ENCODE measurements at regions not wholly inside any gene's neighbourhood (a gene's known extent, or its start where the extent isn't known, plus 50 kb on each side); places are given as distances from the start of the nearest gene placed in this dataset.
"Not testable (repeated sequence)": the region's sequence is repeated elsewhere in the genome, so short reads cannot be mapped to it uniquely, and the experiment has no call there.

DNA sequence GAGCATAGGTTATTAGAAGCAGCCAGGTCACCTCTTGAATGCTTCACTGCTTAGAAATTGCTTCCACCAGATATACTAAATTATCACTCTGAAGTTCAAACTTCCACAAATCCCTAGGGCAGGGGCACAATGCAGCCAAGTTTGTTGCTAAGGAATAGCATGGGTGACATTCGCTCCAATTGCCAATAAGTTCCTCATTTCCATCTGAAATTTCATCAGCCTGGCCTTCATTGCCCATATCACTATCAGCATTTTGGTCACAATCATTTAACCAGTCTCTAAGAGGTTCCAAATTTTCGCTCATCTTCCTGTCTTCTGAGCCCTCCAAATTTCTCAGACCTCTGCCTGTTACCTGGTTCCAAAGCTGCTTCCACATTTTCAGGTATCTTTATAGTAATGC is 356.1 kb downstream of the DAD1 start:
- DNase-seq: no peak

DNA sequence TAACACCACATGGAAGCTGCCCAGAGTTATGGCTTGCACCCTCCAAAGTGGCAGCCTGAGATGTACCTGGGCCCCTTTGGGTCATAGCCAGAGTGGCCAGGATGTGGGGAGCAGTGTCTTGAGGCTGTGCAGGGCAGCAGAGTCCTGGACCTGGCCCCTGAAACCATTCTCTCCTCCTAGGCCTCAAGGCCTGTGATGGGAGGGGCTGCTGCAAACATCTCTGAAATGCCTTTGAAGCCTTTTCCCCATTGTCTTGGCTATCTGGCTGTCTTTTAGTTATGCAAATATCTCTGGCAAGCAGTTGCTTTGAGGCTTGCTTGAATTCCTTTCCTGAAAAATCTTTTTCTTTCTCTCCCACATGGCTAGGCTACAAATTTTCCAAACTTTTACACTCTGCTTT is 356.5 kb downstream of the DAD1 start:
- no peak for DNase-seq

DNA sequence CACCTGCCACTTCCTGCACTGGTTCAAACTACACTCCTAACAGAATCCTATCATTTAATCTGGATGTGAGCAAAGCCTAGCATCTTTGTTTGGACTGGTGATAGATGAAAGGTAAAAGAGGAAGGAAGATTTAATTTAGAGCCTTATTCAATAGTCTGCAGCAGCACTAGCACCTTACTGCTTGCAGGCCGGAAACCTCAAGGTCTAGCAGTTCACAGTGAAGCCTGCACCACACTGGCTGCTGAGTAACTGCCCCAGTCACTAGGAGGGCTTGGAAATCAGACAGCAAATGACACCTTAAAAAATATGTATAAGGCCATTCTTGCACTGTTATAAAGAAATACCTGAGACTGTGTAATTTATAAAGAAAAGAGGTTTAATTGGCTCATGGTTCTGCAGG is 358.0 kb downstream of the DAD1 start:
- DNase-seq: no peak

DNA sequence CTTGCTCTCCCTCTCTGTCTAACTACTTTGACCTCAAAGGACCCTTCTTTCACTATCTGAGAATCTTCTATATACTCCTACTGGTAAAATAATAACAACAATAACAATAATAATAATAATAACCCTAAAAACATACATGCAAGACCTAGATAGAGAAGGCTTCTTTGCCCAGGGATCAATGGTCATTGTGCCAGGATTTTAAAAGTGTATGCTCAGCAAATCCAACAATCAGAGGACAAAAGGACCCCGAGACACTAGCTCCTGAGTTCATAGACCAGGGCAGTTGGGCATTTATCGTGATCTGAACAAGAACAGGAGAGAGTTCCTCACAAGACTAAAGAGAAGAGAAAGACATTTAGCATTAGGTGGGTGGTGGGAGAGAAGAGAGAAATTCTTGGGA is 358.5 kb downstream of the DAD1 start:
- DNase-seq: no peak

DNA sequence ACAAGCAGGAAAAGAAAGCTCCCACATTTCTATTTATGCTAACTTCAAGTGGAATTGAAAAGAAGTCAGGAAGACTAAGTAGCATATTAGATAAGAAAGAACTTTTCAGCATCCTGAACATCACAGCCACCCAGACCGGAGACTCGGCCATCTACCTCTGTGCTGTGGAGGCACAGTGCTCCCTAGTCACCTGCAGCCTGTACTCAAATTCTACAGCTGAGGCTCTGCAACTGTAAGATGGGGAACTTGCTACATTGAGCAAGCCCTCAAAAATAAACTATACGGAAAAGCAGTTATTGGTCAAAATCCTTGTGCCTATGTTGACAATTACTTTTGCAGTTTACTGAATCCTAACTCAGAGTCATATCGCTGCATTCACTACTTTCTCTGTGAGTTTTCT is 361.9 kb downstream of the DAD1 start:
- DNase-seq: no peak

DNA sequence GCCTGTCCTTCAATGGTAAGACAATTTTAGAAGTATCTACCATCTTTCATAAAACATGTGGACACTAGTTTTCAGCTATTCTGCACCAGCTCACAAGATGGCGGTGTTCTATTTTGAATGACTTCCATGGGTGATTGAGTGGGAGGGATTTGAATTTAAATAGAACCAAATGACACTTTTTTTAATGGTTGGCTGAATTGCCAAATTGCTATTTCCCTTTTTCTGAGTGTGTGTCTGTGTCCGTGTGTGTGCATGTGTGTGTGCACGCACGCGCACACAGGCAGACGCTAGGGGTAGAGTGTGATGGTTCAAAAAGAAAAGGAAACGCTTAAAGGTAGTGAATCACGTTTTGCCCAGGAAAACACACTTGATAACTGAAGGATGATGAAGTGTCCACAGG is 362.6 kb downstream of the DAD1 start:
- DNase-seq: peak; percentile 8

DNA sequence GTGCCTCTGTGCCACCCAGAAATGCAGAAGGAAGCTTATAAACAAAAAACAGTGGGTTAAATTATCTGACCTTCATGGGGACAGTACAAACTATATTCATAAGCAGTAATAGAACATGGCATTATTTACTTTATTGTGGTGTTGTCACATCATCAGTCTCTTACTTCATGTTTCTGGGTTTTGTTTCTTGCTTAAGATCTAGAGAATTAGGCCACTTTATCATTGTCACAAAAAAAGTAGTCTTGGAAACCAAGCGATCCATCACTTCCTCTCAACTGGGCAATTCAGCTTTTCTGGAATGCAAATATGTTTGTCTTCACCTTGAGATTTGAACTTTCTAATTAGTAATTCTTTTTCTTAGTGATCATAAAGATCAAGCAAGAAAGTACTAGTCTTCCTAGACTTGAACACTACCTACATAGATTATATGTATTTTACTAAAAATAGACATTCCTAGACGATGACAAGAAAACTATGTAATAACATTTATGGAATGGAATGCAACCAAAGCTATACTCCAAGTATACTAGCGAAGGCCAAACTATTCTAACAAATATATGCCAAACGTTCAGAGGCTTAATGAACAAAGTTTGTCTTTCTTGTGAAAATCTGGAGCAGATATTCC is 363.4 kb downstream of the DAD1 start:
- DNase-seq: no peak

DNA sequence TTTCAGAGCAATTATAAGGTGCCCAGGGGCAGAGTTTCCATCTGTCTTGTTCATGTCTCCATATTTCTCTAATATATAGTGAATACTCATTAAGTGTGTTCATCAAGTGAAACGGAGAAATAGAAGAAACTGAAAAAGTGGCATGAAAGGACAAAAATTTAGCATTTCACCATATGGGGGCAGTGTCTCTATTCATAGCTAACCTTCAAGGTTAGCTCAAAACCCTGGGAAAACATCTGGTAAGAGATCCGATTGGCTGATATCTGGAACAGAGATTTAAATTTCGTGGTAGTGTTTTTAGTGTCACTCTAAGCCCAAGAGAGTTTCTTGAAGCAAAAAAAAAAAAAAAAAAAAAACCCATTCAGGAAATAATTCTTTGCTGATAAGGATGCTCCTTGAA is 367.5 kb downstream of the DAD1 start:
- DNase-seq: peak; percentile 10

DNA sequence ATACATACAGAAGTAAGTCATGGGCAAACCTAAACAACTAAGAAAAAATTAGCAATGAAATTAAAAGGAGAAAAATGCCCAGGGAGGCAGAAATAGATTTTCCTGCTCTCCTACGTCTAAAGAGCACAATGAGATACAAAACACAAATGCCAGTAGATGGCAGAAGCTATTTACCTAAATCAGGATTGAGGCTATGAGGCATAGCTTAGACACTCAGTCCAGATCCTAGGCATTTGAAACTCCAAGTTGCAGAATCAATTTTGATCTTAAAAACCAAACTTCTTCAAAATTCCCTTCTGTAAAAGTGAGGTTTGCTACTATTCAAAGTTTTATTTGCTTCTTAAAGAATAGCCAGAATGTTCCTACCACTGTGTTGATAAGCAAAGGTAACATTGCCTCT is 368.6 kb downstream of the DAD1 start:
- no peak for DNase-seq

DNA sequence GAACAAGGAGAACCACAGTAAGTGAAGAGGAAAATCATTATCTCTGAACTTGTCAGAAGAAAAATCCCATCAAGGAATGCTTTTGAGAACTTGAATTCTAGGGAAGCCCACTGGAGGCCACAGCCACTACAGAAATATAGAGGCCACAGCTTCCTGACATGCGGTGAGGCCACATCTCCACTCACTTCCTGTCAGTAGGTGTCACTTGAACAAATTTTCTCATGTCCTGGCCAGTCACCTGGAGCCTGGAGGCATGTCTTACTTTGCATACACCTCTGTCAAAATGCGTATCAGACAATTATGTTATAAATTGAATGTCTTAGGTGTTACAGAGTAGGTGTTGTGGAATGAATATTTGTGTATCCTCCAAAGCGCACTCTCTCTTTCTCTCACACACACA is 370.3 kb downstream of the DAD1 start:
- DNase-seq: no peak

DNA sequence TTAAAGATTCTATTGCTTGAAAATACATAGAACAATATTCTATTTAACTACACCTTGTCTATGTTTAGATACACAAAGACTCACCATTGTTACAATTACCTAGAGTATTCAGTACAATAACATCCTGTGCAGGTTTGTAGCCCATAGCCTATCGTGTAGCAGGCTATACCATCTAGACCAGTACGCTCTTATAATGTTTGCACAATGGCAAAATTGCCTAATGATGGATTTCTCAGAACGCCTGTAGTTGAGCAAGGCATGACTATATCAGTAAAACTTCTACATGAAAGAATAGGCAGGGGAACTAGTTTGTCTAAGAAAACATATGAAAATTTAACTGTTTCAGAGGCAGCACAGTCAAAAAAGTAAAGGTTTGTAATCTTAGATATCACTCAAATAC is 375.9 kb downstream of the DAD1 start:
- no peak for DNase-seq

DNA sequence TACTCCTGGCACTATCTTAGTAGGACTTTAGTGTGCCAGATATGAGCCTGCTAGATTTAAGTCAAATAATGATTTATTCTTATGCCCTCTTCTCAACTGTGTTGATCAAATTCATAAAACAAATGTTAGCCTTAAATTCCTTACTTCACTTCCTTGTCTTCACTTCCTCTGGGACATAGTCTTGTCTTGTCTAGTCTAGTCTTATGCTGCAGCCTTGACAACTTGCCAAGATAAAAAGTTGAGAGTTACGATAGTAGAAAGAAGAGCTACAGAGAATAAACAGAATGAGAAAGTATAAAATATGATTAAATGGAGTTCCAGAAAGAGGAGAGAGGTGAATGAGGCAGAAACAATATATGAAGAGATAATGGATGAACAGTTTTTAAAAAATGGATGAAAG is 378.1 kb downstream of the DAD1 start:
- no peak for DNase-seq

DNA sequence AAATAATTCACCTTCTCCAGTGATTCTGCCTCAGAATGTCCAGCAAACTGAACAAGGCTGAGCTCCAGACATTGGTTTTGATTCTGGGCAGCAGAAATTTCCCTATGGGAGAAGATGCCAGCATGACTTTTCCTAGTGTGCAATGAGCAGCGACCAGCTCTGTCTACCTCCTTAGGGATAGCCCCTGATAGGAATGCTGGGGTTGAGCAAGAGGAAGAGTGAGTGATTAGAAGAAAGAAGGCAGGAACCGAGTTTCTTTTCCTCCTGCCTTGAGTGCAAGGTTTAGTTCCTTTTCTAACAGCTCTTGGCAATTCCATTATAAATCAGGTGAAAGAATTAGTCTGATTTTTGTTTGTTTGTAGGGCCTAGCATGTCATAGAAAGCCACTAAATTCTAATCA is 379.0 kb downstream of the DAD1 start:
- DNase-seq: no peak

DNA sequence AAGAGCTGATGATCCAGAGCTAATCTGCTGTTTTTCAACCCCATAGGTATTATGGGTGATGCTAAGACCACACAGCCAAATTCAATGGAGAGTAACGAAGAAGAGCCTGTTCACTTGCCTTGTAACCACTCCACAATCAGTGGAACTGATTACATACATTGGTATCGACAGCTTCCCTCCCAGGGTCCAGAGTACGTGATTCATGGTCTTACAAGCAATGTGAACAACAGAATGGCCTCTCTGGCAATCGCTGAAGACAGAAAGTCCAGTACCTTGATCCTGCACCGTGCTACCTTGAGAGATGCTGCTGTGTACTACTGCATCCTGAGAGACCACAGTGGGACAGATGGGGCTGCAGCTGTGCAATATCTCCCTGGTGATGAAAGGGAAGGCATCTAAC is 386.0 kb downstream of the DAD1 start:
- no peak for DNase-seq

DNA sequence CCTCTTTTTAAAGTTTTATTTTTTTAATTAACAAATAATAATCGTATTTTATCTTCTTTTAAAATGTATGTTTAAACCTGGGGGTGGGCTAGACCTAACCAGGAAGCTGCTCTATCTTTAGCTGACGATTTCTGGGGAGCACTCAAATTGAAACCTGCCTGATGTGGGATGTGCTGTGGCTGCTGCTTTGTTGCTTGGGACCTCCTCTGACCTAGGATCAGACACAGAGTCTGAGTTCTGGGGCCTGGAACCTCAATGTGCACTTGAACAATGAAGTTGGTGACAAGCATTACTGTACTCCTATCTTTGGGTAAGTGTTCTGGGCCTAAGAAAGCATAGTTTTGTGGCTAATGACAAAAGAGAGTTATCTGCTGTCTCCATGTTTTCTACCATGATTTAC is 386.7 kb downstream of the DAD1 start:
- no peak for DNase-seq

DNA sequence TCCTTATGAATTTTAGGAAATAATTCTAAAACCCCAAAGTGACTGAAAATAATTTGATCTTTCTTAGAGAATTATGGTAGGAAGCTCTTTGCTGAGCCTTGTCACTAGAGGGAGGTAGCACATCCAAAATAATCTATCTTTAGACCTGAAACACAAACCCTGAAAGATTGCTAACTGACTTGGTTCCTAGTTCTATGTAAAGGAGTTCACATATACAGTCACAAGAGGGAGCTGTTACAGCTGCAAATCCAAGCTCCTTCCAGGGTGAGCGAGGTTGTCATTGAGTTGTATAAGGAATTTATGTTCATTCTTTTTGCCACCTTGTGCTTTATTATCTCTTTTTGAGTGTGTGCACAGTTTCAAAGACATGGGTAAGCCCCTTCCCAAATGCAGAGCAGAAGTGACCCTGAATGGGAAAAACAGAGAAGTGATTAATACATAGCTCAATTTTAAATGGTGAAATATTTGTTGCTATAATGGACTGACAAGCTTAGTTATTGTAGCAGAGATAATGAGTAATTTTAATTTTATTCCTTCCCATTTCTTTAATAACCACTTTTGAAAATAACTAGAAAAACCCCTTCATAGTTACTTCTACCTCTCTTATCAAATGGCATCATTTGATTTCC is 387.9 kb downstream of the DAD1 start:
- DNase-seq: peak; percentile 41

DNA sequence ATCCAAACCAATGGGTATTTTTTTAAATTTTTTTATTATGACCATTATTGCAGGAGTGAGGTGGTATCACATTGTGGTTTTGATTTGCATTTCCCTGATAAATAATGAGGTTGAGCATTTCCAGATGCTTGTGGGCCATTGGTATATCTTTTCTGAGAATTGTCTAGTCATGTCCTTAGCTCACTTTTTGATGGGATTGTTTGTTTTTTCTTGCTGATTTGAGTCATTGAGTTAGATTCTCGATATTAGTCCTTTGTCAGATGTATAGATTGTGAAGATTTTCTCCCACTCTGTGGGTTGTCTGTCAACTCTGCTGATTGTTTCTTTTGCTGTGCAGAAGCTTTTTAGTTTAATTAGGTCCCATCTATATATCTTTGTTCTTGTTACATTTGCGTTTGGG is 388.9 kb downstream of the DAD1 start:
- DNase-seq: not testable (repeated sequence)

DNA sequence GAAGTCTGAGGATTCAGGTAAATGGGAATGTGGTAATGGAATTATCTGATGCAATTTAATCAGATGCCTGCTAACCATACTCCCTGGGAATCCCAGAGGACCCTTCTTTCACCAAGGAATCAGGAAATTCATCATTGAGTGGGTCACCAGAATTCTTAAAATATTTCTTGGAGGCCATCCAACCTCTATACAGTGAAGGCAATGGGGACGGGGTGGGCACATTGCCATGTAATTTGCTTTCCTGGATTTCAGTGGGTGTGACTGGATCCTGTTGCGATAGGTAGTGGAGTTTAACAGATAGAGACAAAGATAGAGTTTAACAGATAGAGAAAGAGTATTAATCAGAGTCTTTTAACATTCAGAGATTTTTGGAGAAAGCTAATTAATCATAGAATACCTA is 394.4 kb downstream of the DAD1 start:
- no peak for DNase-seq

DNA sequence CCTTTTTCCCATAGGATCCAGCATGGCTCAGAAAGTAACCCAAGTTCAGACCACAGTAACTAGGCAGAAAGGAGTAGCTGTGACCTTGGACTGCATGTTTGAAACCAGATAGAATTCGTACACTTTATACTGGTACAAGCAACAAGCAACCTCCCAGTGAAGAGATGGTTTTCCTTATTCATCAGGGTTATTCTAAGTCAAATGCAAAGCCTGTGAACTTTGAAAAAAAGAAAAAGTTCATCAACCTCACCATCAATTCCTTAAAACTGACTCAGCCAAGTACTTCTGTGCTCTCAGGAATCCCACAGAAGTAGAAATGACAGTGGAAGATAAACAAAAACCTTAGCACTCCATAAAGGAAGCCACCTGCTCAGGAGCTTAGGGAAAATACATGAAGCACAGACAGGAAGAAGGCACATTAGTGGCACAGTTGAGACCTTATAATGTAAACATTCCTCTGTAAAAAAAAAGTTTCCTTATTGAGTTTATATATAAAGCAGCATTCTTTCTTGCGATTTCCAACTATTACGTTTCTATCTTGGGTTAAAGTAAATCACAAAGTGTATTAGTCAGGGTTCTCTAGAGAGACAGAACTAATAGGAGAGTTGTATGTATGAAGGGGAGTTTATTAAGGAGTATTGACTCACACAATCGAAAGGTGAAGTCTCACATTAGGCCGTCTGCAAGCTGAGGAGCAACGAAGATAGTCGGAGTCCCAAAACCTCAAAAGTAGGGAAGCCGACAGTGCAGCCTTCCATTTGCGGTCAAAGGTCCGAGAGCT is 398.4 kb downstream of the DAD1 start:
- DNase-seq: no peak

DNA sequence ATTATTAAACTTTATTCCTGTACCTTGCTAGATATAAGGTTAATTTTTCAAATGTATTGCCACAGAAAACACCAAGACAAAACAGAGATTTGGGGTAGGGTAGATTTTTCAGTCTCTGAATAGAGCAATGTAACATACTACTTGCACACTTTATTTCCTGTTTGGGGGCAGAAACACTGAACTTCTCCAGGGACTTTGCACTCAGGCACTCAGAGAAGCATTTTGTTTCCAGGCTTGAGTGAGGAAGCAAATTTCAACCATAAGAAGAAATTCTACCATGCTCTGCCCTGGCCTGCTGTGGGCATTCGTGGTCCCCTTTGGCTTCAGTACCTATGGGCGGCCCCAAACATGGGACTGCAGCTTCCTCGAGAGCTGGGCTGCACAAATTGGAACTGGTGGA is 399.1 kb downstream of the DAD1 start:
- DNase-seq: no peak

DNA sequence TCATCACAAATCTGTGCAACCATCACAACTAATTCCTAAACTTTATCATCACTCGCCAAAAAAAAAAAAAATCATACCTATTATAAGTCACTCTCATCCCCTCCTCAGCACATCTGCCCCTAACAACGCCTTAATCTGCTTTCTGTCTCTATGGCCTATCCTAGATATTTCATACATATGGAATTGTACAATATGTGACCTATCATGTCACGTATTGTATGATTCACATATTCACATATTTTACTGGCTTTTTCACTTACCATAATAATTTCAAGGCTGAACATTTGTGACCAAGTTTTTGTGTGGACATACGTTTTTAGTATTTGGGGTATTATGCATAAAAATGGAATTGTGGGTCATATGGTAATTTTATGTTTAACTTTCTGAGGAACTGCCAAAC is 400.7 kb downstream of the DAD1 start:
- no peak for DNase-seq

DNA sequence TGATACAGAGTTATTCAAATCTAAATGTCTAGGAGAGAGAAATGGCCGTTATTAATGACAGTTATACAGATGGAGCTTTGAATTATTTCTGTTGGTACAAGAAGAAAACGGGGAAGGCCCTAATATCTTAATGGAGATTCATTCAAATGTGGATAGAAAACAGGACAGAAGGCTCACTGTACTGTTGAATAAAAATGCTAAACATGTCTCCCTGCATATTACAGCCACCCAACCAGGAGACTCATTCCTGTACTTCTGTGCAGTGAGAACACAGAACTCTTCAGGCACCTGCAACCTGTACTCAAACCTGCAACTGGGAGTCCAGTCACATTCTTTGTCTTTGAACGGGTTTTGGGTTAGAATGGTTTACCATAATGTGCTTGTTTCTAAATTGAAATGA is 403.2 kb downstream of the DAD1 start:
- DNase-seq: no peak

DNA sequence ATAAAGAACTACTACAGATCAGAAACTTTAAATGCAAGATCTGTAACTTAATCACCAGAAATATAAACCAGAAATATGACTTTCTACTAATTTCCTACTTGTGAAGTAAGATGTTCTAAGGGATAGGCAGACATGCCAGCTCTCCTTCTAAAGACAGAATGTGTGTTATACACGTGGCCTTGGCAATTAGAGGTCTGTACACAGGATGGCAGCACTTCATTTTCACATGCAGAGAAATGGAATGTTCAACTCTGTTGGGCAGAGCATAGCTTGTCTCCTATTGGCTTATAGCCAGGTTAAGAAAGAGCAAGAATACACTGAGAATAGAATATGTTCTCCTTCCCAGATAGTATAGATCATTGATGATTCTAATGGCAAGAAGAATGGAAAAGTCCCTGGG is 403.8 kb downstream of the DAD1 start:
- no peak for DNase-seq

DNA sequence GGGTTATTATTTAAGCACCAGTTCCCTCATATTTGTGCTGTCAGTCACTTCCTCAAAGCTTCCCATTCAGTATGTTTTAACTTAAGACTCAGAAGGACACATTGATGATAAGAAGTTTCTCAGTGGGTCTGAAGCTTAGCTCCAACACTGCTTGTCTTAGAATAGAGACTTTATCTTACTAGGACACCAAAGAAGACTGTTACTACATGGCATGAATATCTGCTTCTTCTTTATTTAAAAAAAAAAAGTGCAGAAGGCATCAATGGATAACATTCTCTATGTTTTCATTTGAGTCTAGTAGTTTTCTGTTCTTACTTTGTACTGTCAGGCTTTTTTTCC is 404.2 kb downstream of the DAD1 start:
- no peak for DNase-seq
